ENCODE measurements at regions not wholly inside any gene's neighbourhood (a gene's known extent, or its start where the extent isn't known, plus 50 kb on each side); places are given as distances from the start of the nearest gene placed in this dataset.
"Not testable (repeated sequence)": the region's sequence is repeated elsewhere in the genome, so short reads cannot be mapped to it uniquely, and the experiment has no call there.

- not testable (repeated sequence) for TF ChIP-seq POLR2A, CTCF, POLR2AphosphoS5 (IDR thresholded peaks at IDR 0.05)
Measured at GRCh38 chr6:8282946-8283345, 152.4 kb downstream of the SLC35B3 start.
